IgD-negative memory B cell (primary cell): ENCODE measurements at regions not wholly inside any gene's neighbourhood (a gene's known extent, or its start where the extent isn't known, plus 50 kb on each side); places are given as distances from the start of the nearest gene placed in this dataset.
"Not testable (repeated sequence)": the region's sequence is repeated elsewhere in the genome, so short reads cannot be mapped to it uniquely, and the experiment has no call there.

ENCODE experiments used
- H3K27ac Mint-ChIP-seq, 3 donors: one replicate each; pipeline ENCODE4 v1.8.0; 2020 to 2022; ENCODE audit warnings: mild to moderate bottlenecking in 3 of 3, mixed read lengths in 3 of 3, moderate library complexity in 1 of 3
- H3K27me3 Mint-ChIP-seq: one replicate; pipeline ENCODE4 v1.8.0; 2021; ENCODE audit warnings: mixed read lengths
- H3K36me3 Mint-ChIP-seq: one replicate; pipeline ENCODE4 v1.8.0; 2020; ENCODE audit warnings: mild to moderate bottlenecking, mixed read lengths
- H3K4me1 Mint-ChIP-seq, 3 donors: one replicate each; pipeline ENCODE4 v1.8.0; 2020 to 2022; ENCODE audit warnings: mixed read lengths in 3 of 3, mild to moderate bottlenecking in 1 of 3
- H3K4me3 Mint-ChIP-seq, 4 donors: one replicate each; pipeline ENCODE4 v1.8.0; 2020 to 2022; ENCODE audit warnings: mild to moderate bottlenecking in 4 of 4, mixed read lengths in 4 of 4, moderate library complexity in 3 of 4
- H3K9me3 Mint-ChIP-seq, 3 donors: one replicate each; pipeline ENCODE4 v1.8.0; 2020 to 2021; ENCODE audit warnings: mixed read lengths in 3 of 3, mild to moderate bottlenecking in 1 of 3

DNA sequence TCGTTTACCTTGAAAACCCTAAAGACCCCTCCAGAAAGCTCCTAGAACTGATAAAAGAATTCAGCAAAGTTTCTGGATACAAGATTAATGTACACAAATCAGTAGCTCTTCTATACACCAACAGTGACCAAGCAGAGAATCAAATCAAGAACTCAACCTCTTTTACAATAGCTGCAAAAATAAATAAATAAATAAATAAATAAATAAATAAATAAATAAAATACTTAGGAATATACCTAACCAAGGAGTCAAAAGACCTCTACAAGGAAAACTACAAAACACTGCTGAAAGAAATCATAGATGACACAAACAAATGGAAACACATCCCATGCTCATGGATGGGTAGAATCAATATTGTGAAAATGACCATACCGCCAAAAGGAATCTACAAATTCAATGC lies 186.8 kb upstream of the EOLA2 start:
- not testable (repeated sequence) for H3K4me3 Mint-ChIP-seq, H3K9me3 Mint-ChIP-seq, H3K27me3 Mint-ChIP-seq, H3K36me3 Mint-ChIP-seq, H3K4me1 Mint-ChIP-seq, H3K27ac Mint-ChIP-seq

DNA sequence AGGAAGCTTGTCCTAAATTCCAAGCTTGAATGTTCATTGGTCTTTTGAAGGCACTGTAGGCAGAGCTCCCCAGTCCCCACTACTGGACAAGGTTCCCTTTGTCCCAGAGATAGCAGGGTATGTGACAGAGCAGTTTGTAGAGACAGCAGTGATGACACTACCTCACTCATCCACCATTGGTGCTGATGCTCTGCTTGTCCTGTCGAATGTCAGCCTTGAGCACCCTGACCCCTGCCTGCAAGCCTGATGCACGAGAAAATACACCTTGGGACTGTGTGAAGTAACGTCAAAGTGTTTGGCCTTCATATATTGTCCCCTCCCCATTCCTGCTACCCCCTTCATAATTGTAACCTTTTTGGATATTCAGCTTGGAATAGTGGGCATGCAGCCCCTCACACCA lies 188.9 kb upstream of the EOLA2 start:
- Mint-ChIP-seq H3K27ac (no peak overlapping the region), H3K36me3 (no peaks in the 10 kb centered on the region), H3K4me3 (no peak overlapping the region), H3K27me3 (peaks cover 3% of the 10 kb centered on the region), H3K4me1 (no peaks in the 10 kb centered on the region), H3K9me3 (no peaks in the 10 kb centered on the region)

DNA sequence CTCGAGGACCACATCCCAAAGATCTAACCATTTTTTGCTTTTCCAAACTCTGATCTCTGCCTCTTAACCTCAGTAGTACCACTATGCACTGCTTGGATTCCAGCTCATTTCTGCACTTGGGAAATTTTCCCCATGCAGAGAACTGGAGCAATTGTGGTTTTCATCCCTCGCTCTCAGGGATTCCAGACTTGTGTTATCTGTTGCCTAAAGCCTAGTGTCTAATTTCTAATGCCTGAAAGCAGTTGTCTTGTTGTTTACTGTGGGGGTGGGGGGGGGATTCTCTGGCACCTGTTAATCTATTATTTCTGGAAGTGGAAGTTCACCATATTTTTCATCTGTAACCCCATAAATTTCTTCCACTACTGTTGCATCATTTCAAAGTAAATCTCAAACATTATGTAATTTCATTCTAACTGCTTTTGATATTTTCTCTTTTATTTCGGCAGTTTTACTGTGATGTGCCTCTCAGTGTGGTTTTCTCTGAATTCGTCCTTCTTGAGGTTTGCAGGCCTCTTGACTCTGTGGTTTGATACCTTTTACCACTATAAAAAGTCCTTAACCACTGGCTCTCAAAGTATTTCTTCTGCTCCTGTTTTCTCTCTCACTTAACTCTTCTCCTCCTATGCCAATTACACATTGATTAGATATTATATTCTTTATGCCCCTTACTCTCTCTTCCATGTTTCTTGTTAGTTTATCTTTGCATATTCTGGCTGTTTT lies 205.6 kb upstream of the EOLA2 start:
- H3K9me3 Mint-ChIP-seq, result peaks cover 0 to 12% (median 2%) of the 10 kb centered on the region in 3 donors
- H3K27me3 Mint-ChIP-seq, result peaks cover 2% of the 10 kb centered on the region
- no peak overlapping the region for H3K27ac Mint-ChIP-seq
- H3K4me1 Mint-ChIP-seq, result no peaks in the 10 kb centered on the region
- no peaks in the 10 kb centered on the region for H3K36me3 Mint-ChIP-seq
- no peak overlapping the region for H3K4me3 Mint-ChIP-seq

DNA sequence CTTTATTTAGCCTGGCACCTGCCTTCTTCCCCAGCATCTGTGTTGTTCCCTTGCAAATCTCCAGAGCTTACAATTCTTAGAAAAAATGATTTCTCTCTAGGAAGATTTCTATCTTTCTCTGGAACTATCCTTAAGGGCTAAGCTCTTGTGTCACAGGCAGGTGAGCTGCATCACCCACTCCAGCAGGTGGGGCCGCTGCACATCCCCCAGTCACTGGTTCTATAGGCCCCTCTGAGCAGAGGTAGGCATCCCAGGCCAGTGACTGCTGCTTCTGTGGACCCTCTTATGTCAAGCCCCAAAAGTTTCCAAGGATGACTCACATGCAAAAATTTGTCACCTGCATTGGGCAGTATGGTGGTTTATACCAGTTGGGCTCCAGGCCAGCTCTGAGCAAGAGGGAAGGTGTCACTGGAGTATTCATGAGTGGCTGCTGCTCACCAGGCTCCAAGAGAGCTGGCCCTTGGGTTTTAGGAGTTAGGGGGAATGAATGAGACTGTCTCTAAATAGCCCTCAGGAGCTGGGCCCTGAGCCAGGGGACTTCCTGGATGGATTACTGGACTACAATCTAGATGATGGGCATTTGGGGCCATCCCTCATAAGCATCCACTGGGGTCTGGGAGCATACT lies 208.1 kb upstream of the EOLA2 start:
- Mint-ChIP-seq H3K27me3 (peaks cover 2% of the 10 kb centered on the region), H3K4me3 (no peak overlapping the region), H3K9me3 (peaks cover 0 to 12% (median 0%) of the 10 kb centered on the region in 3 donors)

DNA sequence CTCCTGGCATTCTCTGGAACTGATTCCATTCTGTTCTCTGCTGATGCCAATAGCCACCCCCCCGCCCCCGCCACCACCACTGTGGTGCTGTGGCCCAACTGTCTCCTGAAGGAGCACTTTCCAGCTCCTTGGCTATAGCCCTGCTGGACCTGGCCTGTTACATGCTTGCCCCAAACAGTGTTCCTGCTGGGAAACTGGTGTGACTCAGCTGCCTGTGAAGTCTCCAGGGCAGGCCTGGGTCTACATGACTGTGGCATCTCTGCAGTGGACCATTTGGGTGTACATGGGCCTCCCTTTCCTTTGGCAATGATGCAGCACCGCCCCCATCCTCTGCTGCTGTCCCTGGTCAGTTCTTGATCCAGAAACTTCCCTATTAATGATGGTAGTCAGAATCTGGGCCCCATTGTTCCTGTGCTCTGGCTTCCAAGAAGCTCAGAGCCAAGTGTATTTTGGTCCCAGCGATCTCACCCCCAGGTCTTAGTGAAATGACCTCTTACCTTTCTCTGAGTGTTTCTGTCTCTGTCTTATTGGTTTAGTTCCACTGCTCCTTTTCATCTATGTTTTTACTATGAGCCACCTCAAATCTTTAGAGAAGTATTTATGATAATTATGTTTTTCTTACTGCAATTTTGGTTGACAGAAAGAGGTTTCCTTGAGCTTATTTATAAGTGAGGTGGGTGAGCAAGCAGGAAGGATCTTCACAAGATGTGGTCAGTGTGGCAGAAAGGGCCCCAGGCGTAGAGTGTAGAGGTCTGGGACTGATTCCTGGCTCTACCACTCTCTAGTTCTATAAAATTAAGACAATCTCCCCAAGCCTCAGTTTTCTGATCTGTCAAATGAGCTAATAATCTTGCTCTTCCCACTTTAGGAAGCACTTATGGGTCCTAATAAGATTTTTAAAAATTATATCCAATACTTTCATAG lies 210.7 kb upstream of the EOLA2 start:
- Mint-ChIP-seq H3K27ac (no peak overlapping the region), H3K27me3 (peaks cover 2% of the 10 kb centered on the region), H3K9me3 (no peaks in the 10 kb centered on the region), H3K4me1 (no peaks in the 10 kb centered on the region), H3K36me3 (no peaks in the 10 kb centered on the region), H3K4me3 (no peak overlapping the region)

More for the DNA sequence above, 208.1 kb upstream of the EOLA2 start:
- Mint-ChIP-seq H3K4me1 (no peaks in the 10 kb centered on the region), H3K27ac (no peak overlapping the region), H3K36me3 (no peaks in the 10 kb centered on the region)

DNA sequence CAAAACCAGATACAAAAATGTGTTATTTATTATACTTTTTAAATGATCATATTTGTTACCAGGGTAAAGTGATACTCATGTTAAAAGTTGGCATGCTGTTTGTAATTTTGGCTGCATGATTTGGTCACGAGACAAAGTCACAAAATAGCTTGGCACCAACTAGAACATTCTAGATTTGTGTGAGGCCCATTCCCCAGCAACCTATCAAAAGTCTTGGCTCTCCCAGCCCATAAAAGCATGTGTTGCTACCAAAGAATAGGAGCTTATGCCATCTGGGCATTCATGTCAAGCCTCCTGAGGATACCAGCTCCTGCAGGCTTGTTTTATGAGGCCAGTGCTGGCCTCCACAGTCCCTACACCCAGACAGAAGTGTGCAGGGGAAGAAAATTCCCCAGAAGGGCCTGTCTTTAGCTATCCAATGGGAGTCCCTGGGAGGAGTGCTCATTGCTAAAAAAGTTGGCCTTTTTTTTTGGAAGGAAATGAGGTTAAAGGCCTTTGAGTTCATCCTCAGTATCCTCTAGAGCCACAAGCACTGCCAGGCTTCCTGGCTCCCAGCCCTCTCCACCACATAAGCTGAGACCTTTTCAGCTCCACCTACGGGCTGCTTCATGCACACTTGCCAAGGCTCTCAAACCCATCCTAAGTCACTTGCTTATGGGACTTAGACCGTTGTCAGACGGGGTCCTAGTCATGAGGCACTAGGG lies 211.9 kb upstream of the EOLA2 start:
- H3K27me3 Mint-ChIP-seq, result no peaks in the 10 kb centered on the region
- no peaks in the 10 kb centered on the region for H3K36me3 Mint-ChIP-seq
- no peaks in the 10 kb centered on the region for H3K4me1 Mint-ChIP-seq
- no peak overlapping the region for H3K4me3 Mint-ChIP-seq
- no peaks in the 10 kb centered on the region for H3K9me3 Mint-ChIP-seq
- no peak overlapping the region for H3K27ac Mint-ChIP-seq

DNA sequence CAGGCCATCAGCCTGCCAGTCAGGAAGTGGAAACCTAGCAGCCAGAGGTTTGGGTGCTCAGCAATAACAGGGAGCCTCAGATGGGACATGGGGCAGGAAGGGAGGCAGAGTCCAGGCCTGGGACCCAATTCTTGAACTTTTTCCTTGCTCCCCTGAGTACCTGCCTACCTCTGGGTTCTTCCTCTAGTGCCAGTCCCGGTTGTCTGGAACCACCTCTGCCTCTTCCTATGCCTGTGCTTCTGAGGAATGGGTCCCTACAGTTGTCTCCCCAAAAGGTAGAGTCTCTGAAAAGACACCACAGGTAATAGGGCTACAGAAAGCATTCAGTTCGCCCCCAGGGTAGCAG lies 212.4 kb upstream of the MAMLD1 start:
- no peak overlapping the region for H3K27ac Mint-ChIP-seq
- H3K4me1 Mint-ChIP-seq, result no peaks in the 10 kb centered on the region
- no peaks in the 10 kb centered on the region for H3K36me3 Mint-ChIP-seq
- H3K9me3 Mint-ChIP-seq, result no peaks in the 10 kb centered on the region
- H3K27me3 Mint-ChIP-seq, result no peaks in the 10 kb centered on the region
- H3K4me3 Mint-ChIP-seq, result no peak overlapping the region

DNA sequence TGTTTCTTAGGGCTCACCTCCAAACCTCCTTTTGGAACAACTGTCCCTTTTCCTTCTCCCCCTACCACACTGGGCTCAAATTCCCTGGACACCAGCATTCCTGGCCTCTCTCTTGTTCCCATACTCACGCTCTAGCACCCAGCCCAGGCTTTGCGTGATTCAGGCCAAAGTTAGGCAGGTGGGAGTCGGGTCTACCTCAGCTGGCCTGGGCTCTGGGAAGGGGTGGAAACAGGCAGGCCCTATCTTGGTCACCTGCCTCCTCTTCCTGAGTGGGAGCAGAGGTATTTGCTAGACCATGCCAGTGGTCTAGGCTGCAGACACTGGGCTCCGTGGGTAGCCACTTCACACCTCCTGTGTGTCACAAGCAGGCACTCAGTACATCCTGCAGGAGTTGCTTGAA lies 211.1 kb upstream of the MAMLD1 start:
- no peaks in the 10 kb centered on the region for H3K4me1 Mint-ChIP-seq
- H3K36me3 Mint-ChIP-seq, result no peaks in the 10 kb centered on the region
- no peak overlapping the region for H3K4me3 Mint-ChIP-seq
- H3K27ac Mint-ChIP-seq, result no peak overlapping the region
- H3K27me3 Mint-ChIP-seq, result no peaks in the 10 kb centered on the region
- no peaks in the 10 kb centered on the region for H3K9me3 Mint-ChIP-seq

DNA sequence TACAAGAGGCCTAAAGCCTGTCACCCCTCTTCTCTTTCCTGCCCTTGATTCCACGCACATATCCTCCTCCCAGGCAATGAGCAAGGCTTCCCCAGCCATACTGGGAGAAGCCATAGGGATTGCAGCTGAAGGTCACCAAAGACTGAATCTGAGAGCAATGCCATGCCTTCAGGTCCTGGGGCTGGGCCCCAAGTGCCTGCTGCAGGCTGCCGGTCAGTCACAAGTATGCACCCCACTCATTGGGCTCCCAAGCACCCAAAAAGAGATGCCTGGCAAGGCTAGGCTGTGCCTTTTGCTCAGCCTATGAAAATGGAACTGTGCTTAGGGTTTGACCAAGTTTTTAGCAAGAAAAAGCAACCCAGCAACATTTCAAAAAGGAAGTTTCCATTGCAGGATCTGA lies 210.6 kb upstream of the MAMLD1 start:
- H3K9me3 Mint-ChIP-seq, result no peaks in the 10 kb centered on the region
- H3K4me1 Mint-ChIP-seq, result no peaks in the 10 kb centered on the region
- no peaks in the 10 kb centered on the region for H3K27me3 Mint-ChIP-seq
- H3K27ac Mint-ChIP-seq, result no peak overlapping the region
- no peaks in the 10 kb centered on the region for H3K36me3 Mint-ChIP-seq
- no peak overlapping the region for H3K4me3 Mint-ChIP-seq

DNA sequence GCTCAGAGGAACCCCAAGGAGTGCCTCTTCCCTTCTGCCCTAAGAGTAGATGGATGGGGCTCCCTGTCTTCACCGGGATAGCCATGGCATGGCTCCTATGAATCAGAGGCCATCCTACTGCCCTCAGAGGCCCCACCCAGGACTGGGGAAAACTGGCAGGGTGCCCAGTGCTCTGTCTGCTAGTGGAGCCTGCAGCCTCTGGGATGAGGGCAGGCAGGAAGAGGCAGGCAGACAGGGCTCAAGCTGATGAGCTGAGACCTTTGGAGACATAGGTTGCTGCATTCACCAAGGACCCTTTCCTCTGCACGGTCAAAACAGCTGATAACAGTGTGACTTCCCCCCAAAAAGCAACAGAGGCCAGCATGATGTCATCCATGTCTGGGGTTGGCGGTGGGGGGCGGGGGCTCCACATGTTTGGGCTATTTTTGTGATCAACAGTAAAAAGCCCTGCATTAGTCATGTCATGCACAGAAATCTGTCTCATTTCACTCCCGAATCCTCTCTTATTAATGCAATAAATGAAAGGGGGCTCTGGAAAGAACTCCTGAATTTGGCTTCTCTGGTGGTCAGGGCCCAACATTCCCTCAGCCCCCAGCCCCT lies 207.6 kb upstream of the MAMLD1 start:
- Mint-ChIP-seq H3K4me1 (no peaks in the 10 kb centered on the region), H3K27ac (no peak overlapping the region), H3K27me3 (no peaks in the 10 kb centered on the region), H3K4me3 (no peak overlapping the region), H3K9me3 (no peaks in the 10 kb centered on the region), H3K36me3 (no peaks in the 10 kb centered on the region)

DNA sequence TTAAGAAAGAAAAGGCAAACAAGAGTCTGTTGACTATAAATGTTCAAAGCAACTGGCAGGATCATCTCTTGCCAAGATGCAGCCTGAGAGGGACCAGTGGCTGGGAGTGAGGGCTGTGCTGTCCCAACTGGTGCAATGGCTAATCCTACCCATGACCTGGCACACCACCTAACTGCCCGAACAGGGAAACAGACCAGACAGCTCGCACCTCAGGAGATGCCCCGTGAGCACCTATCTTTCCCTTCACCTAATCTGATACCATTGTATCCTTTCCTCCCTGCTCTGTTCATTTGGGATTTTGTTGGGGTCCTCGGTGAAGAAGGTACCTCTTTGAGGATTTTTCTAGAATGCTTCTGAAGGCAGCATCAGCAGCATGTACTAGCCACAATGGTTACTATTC lies 206.5 kb upstream of the MAMLD1 start:
- H3K4me3 Mint-ChIP-seq, result no peak overlapping the region
- H3K9me3 Mint-ChIP-seq, result no peaks in the 10 kb centered on the region
- no peaks in the 10 kb centered on the region for H3K4me1 Mint-ChIP-seq
- peak overlapping the region in 1 of 3 donors; percentile 50 for H3K27ac Mint-ChIP-seq
- peaks cover 1% of the 10 kb centered on the region for H3K36me3 Mint-ChIP-seq
- no peaks in the 10 kb centered on the region for H3K27me3 Mint-ChIP-seq

DNA sequence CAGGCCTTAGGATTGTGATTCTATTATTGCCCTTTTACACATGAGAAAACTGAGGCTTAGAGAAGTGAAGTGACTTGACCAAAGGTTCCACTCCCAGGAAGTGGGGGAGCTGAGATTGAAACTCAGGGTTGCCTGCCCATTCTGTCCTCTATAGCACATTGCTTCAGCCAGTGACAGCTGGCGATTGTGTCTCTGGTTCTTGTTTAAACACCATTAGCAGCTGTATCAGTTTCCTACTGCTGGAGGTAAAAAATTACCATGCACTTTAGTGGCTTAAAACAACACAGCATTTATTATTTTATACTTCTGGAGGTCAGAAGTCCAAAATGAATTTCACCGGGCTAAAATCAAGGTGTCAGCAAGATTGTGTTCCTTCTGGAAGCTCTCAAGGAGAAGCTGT lies 205.8 kb upstream of the MAMLD1 start:
- no peak overlapping the region for H3K4me3 Mint-ChIP-seq
- H3K36me3 Mint-ChIP-seq, result peaks cover 1% of the 10 kb centered on the region
- H3K27ac Mint-ChIP-seq, result no peak overlapping the region
- H3K4me1 Mint-ChIP-seq, result no peaks in the 10 kb centered on the region
- H3K27me3 Mint-ChIP-seq, result no peaks in the 10 kb centered on the region
- no peaks in the 10 kb centered on the region for H3K9me3 Mint-ChIP-seq

DNA sequence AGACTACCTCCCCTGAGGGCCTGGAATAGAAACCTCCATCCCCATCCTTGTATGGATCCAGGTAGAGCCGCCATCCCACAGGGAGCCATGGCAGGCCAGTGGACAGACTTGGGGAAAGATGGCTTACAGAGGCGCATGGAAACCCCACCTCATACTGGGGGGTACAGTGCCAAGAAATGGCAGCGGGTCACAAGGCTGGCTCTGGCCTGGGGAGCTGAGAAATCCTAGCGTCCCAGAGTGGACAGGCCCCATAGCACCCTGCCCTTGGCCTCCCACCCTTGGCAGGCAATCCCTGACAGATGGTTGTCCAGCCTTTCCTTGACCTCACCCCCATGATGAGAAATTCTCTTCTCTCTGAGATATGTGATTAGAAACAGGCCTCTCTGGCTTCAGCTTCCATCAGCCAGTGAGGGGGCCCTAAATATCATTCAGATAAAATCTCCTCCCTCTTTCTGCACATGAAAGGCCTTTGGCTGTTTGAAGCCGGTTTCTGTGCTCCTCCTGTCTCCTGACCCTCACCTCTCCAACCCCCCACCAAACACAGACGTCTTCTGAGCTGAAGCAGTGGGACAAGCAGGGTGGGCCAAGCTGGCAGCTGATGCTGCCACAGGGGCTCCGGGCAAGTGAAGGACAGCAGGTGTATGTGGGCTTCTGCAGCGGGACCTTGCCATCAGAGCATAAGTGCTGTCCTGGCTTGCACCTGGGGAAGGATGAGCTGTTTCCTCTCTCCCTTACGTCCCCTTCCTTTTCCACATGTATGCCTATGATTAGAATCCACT lies 204.4 kb upstream of the MAMLD1 start:
- Mint-ChIP-seq H3K4me3 (no peak overlapping the region), H3K4me1 (no peaks in the 10 kb centered on the region), H3K27ac (no peak overlapping the region), H3K27me3 (peaks cover 1% of the 10 kb centered on the region), H3K9me3 (no peaks in the 10 kb centered on the region), H3K36me3 (peaks cover 1% of the 10 kb centered on the region)

DNA sequence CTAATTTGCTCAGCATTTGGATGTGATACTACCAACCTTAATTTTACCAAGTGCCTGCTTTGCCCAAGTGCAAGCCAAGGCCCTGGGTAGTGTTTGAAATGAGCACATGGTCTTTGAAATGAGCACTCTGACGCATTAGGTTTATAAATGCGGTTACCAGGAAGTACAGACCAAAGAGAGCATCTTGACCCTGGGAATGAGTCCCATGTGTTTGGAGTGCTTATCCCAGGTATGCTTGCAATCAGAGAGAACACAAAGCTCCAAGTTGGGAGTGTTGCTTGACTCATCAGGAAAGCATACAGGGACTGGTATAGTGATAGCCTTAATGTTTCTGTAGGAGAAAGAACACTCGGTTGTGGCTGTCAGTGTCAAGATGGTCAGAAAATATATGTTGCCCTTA lies 203.6 kb upstream of the MAMLD1 start:
- peaks cover 1% of the 10 kb centered on the region for H3K36me3 Mint-ChIP-seq
- no peak overlapping the region for H3K4me3 Mint-ChIP-seq
- no peak overlapping the region for H3K27ac Mint-ChIP-seq
- no peaks in the 10 kb centered on the region for H3K9me3 Mint-ChIP-seq
- peaks cover 3% of the 10 kb centered on the region for H3K27me3 Mint-ChIP-seq
- no peaks in the 10 kb centered on the region for H3K4me1 Mint-ChIP-seq
